ENCODE measurements at regions not wholly inside any gene's neighbourhood (a gene's known extent, or its start where the extent isn't known, plus 50 kb on each side); places are given as distances from the start of the nearest gene placed in this dataset.

GRCh38 chr2:8412082-8412481 lies 269.8 kb upstream of the ID2 start:
- TF ChIP-seq GATA3 (IDR thresholded peaks at IDR 0.05; ENCODE audit: borderline replicate concordance) (no peak), FOSL2 (IDR thresholded peaks at IDR 0.05) (no peak), FOSL2 (CRISPR knock-in tag; IDR thresholded peaks at IDR 0.05) (peak; percentile 84), RAD21 (conservative IDR thresholded peaks at IDR 0.05 in 1 of 2, IDR thresholded peaks at IDR 0.05 in 1 of 2) (0 out of 5 replicates have a peak, but pooled peaks of 1 of the 2 experiments have one; percentile 17), MAX (IDR thresholded peaks at IDR 0.05) (peak; percentile 32; the same call in 1 of the 2 replicates), NFE2L2 (conservative IDR thresholded peaks at IDR 0.05; ENCODE audit: low read length) (no peak), JUNB (IDR thresholded peaks at IDR 0.05) (peak; percentile 28; the same call in 1 of the 2 replicates), E2F6 (IDR thresholded peaks at IDR 0.05; ENCODE audit: borderline replicate concordance, low read depth) (0 out of 2 replicates have a peak, but pooled peaks have one; percentile 51), ESRRA (IDR thresholded peaks at IDR 0.05; ENCODE audit: borderline replicate concordance, low read length) (no peak)
- POLR2A ChIA-PET: interaction anchor here (0.6 kb wide), 1 partner anchor 747 kb away, joined by 4 read pairs; no protein-coding TSS in a partner anchor
- DNase-seq (ENCODE audit: low read depth in 1 of 2, low spot score in 1 of 2) (peak; percentile 69 to 88), FAIRE-seq (no peak), ATAC-seq (peak; percentile 66 to 84)
- 15% methylated on average over 9 of the region's 9 CpGs for WGBS (ENCODE audit: missing lambda C conversion rate)
- peak overlapping the region; percentile 70 to 73 for H3K27ac ChIP-seq
- H3K4me1 ChIP-seq: peaks cover 45% of the 10 kb centered on the region
- H3K4me2 ChIP-seq: peak overlapping the region; percentile 69
- no peak overlapping the region for H3K4me3 ChIP-seq
- no peaks in the 10 kb centered on the region for H3K9me3 ChIP-seq
- CTCF ChIA-PET: no interaction called here

GRCh38 chr2:8412586-8412985 lies 269.3 kb upstream of the ID2 start:
- 78% methylated on average over 4 of the region's 4 CpGs for WGBS (ENCODE audit: missing lambda C conversion rate)
- ATAC-seq (peak in 1 of 2 experiments; percentile 30; a peak in 3 of 6 replicates), FAIRE-seq (no peak), DNase-seq (ENCODE audit: low read depth in 1 of 2, low spot score in 1 of 2) (no peak)
- no peaks in the 10 kb centered on the region for H3K9me3 ChIP-seq
- H3K27ac ChIP-seq: peak overlapping the region; percentile 13 to 56
- H3K4me3 ChIP-seq: no peak overlapping the region
- TF ChIP-seq CHD2 (IDR thresholded peaks at IDR 0.05; ENCODE audit: low read length, partially characterized antibody) (no peak), HDAC2 (IDR thresholded peaks at IDR 0.05) (no peak), REST (IDR thresholded peaks at IDR 0.05) (no peak), PBX3 (IDR thresholded peaks at IDR 0.05) (no peak), POLR2AphosphoS2 (conservative IDR thresholded peaks at IDR 0.05; ENCODE audit: low read length) (no peak), SREBF2 (IDR thresholded peaks at IDR 0.05) (no peak), RAD21 (conservative IDR thresholded peaks at IDR 0.05 in 1 of 2, IDR thresholded peaks at IDR 0.05 in 1 of 2) (no peak), ESRRA (IDR thresholded peaks at IDR 0.05; ENCODE audit: borderline replicate concordance, low read length) (no peak), GATA3 (IDR thresholded peaks at IDR 0.05; ENCODE audit: borderline replicate concordance) (no peak), ELK1 (IDR thresholded peaks at IDR 0.05; ENCODE audit: low read depth, low read length) (no peak), ZSCAN20 (CRISPR knock-in tag; IDR thresholded peaks at IDR 0.05) (no peak), E2F6 (IDR thresholded peaks at IDR 0.05; ENCODE audit: borderline replicate concordance, low read depth) (no peak)
- H3K4me1 ChIP-seq: peaks cover 45% of the 10 kb centered on the region
- CTCF ChIA-PET: no interaction called here
- POLR2A ChIA-PET: no interaction called here
- H3K4me2 ChIP-seq: peak overlapping the region; percentile 69
